ENCODE measurements at regions not wholly inside any gene's neighbourhood (a gene's known extent, or its start where the extent isn't known, plus 50 kb on each side); places are given as distances from the start of the nearest gene placed in this dataset.

DNA sequence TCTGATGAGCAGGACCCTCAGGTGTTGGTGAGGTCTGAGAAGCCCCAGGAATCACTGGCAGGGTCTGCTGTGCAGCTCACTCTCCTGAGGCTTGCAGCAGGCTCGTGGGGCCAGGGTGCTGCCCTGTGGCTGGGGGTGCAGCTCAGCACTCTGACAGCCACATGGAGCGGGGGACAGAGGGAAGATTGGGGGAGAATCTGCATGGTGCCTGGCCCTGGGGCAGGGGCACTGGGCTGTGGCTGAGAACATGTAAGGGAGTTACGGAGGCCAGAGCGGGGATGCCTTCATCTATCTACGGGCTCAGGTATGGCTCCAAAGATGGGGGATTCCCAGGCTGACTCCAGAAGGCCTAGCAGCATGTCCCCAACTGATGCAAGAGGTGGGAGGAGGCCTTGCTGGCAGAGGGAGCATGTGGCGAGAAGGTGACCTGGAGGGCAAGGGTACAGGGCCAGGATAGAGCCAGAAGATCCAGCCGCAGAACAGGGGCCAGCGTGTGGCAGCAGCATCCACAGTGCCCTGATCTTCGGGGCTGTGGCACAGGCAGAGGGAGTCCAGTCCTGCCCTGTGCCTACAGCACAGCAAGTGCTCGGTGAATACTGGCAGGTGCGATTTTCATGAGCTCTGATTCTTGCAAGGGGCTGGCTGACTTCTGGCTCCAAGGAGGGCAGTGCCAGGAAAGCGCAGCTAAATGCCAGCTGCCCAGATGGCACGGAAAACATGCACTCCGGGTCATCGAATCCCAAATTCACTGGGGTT lies 184.7 kb downstream of the CTTN start:
- TF ChIP-seq, protein P1, sequence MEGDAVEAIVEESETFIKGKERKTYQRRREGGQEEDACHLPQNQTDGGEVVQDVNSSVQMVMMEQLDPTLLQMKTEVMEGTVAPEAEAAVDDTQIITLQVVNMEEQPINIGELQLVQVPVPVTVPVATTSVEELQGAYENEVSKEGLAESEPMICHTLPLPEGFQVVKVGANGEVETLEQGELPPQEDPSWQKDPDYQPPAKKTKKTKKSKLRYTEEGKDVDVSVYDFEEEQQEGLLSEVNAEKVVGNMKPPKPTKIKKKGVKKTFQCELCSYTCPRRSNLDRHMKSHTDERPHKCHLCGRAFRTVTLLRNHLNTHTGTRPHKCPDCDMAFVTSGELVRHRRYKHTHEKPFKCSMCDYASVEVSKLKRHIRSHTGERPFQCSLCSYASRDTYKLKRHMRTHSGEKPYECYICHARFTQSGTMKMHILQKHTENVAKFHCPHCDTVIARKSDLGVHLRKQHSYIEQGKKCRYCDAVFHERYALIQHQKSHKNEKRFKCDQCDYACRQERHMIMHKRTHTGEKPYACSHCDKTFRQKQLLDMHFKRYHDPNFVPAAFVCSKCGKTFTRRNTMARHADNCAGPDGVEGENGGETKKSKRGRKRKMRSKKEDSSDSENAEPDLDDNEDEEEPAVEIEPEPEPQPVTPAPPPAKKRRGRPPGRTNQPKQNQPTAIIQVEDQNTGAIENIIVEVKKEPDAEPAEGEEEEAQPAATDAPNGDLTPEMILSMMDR (IDR thresholded peaks at IDR 0.05; ENCODE audit: borderline replicate concordance, control extremely low read depth, extremely low read depth, insufficient read depth, missing control alignments) = no peak
- in situ Hi-C loops (cut with MboI; ENCODE audit: low sequenced_read_pairs, unreplicated experiment) = no loop called here
- no peak for DNase-seq (ENCODE audit: low spot score)

DNA sequence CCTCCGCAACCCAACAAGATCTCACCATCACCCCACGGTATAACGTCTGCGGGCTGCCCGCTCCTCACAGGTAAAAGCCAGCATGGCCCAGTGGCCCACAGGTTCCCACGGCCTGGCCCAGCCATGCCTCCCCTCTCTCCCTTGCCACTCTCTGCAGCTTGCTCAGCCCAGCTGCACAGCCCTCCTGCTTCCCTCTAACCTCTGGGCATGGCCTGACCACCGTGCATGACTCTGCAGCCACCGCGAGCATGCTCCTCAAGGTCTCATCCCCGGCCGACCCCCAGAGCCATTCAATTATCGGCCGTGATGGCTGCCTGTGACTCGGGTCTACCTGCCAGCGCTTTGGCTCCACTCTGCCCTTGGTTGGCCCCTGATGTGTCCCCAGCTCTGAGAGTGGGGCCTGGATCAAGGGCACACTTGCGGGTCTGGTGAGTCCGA lies 185.5 kb downstream of the CTTN start:
- TF ChIP-seq, protein P1 (IDR thresholded peaks at IDR 0.05; ENCODE audit: borderline replicate concordance, control extremely low read depth, extremely low read depth, insufficient read depth, missing control alignments) = no peak
- in situ Hi-C loops (cut with MboI; ENCODE audit: low sequenced_read_pairs, unreplicated experiment) = no loop called here
- no peak for DNase-seq (ENCODE audit: low spot score)

DNA sequence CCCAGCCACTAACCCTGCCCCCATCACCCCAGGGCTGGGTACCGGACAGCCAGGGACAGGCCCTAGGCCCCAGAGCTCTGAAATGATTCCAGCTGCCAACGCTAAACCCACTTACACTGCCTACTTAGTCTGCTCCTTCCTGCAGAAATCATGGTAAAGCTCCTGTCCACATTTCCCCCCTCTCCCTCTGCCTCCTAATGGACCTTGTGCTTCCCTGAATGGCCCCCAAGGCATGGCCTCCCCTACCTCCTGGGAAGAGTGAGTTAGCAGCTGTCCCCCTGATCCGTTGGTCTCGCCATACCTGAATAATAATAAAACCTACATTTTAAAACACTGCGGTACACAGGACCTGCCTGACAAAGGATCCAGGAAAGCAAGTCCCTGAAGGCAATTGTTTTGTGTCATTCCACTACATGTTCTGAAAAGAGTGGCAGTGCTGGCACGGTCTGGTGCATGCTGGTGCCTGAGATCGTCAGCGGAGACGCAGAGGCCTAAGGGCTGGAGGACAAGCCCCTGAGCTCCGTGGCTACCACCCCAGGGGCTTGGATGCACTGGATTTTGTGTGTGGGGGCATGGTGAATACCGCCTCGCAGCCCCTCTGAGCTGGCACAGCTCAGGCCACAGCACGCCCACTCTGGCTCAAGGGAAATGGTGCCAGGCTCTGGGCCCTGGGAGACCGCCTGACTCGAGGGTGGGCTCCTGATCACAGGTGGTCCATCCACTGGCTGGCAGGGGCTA lies 186.3 kb downstream of the CTTN start:
- TF ChIP-seq, protein P1 (IDR thresholded peaks at IDR 0.05; ENCODE audit: borderline replicate concordance, control extremely low read depth, extremely low read depth, insufficient read depth, missing control alignments) = no peak

DNA sequence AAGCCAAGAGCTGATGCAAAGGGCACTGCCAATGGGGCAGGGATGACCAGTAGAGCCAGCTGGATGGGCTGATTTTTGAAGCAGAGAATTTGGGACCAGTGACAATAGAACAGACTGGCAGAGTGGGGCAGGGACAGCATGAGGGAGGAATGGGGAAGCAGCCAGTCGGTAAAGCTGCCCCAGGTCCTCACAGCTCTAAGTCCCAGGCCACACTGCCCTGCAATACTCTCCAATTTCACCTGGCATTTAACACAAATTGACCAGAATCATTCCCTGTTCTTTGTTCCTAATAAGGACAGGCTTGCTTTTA lies 186.9 kb downstream of the CTTN start:
- in situ Hi-C loops (cut with MboI; ENCODE audit: low sequenced_read_pairs, unreplicated experiment) = no loop called here
- TF ChIP-seq, protein P1 (IDR thresholded peaks at IDR 0.05; ENCODE audit: borderline replicate concordance, control extremely low read depth, extremely low read depth, insufficient read depth, missing control alignments) = no peak
- no peak for DNase-seq (ENCODE audit: low spot score)

More for the DNA sequence above, 186.3 kb downstream of the CTTN start:
- no peak for DNase-seq (ENCODE audit: low spot score)
- in situ Hi-C loops (cut with MboI; ENCODE audit: low sequenced_read_pairs, unreplicated experiment) = no loop called here

DNA sequence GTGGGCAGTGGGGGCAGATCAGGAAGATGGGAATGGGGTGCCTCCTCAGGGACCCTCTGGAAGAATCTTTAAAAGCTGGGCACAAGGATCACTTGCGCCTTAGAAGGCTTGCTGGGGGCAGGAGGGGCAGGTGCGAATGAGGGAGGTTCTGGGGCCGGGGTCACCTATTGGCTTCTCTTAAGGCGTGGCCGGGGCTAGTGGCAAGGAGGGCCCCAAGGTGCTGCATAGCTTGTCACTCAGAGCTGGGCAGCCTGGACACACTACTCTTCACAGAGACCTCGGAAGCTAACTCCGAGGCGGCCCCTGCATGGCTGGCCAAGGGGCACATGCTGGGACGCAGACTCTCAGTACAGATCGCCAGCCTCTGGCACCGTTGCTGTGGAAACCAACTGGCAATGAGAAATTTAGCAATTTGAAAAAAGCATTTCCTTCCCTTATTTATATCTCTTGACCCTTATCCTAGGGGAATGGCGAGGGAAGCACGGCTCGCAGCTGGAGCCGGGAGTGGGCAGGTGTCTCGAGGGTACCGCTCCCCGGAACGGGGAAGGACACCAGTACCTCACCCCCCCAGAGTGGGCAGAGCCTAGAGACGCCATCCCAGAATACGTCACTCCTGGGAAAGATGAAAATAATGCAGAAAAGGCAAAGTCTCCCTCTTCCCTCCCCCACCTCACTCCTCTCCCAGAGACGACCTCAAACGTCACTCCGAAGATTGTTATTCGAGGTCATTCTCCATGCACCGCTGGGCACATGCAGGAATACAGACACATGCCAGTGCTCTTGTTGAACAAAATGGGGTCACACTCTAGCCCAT lies 188.1 kb downstream of the CTTN start:
- TF ChIP-seq, protein P1 (IDR thresholded peaks at IDR 0.05; ENCODE audit: borderline replicate concordance, control extremely low read depth, extremely low read depth, insufficient read depth, missing control alignments) = no peak

DNA sequence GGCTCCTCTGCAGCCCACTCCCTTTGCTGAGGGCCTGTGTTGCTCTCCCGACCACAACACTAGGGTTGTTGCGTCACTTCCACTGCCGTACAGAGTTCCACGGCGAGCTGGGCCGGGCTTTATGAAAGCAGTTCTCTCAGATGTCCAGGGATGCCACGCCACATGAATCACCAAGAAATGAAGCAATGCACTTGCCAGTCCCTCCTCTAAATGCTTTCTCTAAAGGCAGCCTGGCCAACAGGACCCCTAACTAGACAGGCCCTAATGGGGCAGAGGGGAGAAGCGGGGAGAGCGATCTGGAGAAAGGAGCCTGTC lies 188.7 kb downstream of the CTTN start:
- no peak for DNase-seq (ENCODE audit: low spot score)
- in situ Hi-C loops (cut with MboI; ENCODE audit: low sequenced_read_pairs, unreplicated experiment) = no loop called here
- TF ChIP-seq, protein P1 (IDR thresholded peaks at IDR 0.05; ENCODE audit: borderline replicate concordance, control extremely low read depth, extremely low read depth, insufficient read depth, missing control alignments) = no peak

More for the DNA sequence above, 188.1 kb downstream of the CTTN start:
- DNase-seq (ENCODE audit: low spot score) = no peak
- in situ Hi-C loops (cut with MboI; ENCODE audit: low sequenced_read_pairs, unreplicated experiment) = no loop called here
